ENCODE measurements at regions not wholly inside any gene's neighbourhood (a gene's known extent, or its start where the extent isn't known, plus 50 kb on each side); places are given as distances from the start of the nearest gene placed in this dataset.

GRCh38 chr9:7360513-7360912, 439.1 kb downstream of the DMAC1 start:
- intact Hi-C loops (cut with DNase I): no loop called here
- H3K36me3 ChIP-seq (ENCODE audit: control insufficient read depth in 2 of 3, insufficient read depth in 3 of 3, low read length in 3 of 3): no peaks in the 10 kb centered on the region
- no peak for DNase-seq
- no peaks in the 10 kb centered on the region for H3K9me3 ChIP-seq (ENCODE audit: control insufficient read depth in 2 of 3, insufficient read depth in 1 of 3, low read length in 3 of 3)
- H3K27me3 ChIP-seq (ENCODE audit: control insufficient read depth, insufficient read depth, low read length): no peaks in the 10 kb centered on the region
- no peak for FAIRE-seq
- TF ChIP-seq CTCF (IDR thresholded peaks at IDR 0.05; ENCODE audit: borderline replicate concordance, extremely low read depth, insufficient read depth): no peak
- no peak overlapping the region for H3K9ac ChIP-seq (ENCODE audit: low read length in 3 of 3)
- no peak overlapping the region for H3K27ac ChIP-seq (ENCODE audit: low read depth in 2 of 2, low read length in 2 of 2)
- H3K4me3 ChIP-seq (ENCODE audit: low read length in 3 of 3): no peak overlapping the region
- peaks cover 0 to 4% (median 0%) of the 10 kb centered on the region in 3 donors for H3K4me1 ChIP-seq (ENCODE audit: control insufficient read depth in 2 of 3, insufficient read depth in 2 of 3, low read depth in 1 of 3, low read length in 3 of 3)

- intact Hi-C loops (cut with DNase I): no loop called here
- Histone ChIP-seq H3K4me3 (ENCODE audit: low read length in 3 of 3) (no peak overlapping the region), H3K27ac (ENCODE audit: low read depth in 2 of 2, low read length in 2 of 2) (no peak overlapping the region), H3K9ac (ENCODE audit: low read length in 3 of 3) (no peak overlapping the region), H3K36me3 (ENCODE audit: control insufficient read depth in 2 of 3, insufficient read depth in 3 of 3, low read length in 3 of 3) (no peaks in the 10 kb centered on the region), H3K27me3 (ENCODE audit: control insufficient read depth, insufficient read depth, low read length) (no peaks in the 10 kb centered on the region), H3K9me3 (ENCODE audit: control insufficient read depth in 2 of 3, insufficient read depth in 1 of 3, low read length in 3 of 3) (no peaks in the 10 kb centered on the region), H3K4me1 (ENCODE audit: control insufficient read depth in 2 of 3, insufficient read depth in 2 of 3, low read depth in 1 of 3, low read length in 3 of 3) (peaks cover 0 to under 1% (median 0%) of the 10 kb centered on the region in 3 donors)
- TF ChIP-seq CTCF (IDR thresholded peaks at IDR 0.05; ENCODE audit: borderline replicate concordance, extremely low read depth, insufficient read depth): no peak
- no peak for FAIRE-seq
- no peak for DNase-seq
Observed at GRCh38 chr9:7358876-7359275, 440.7 kb downstream of the DMAC1 start.

- H3K9ac ChIP-seq (ENCODE audit: low read length in 3 of 3): no peak overlapping the region
- no peak for TF ChIP-seq CTCF (IDR thresholded peaks at IDR 0.05; ENCODE audit: borderline replicate concordance, extremely low read depth, insufficient read depth)
- no peak overlapping the region for H3K27ac ChIP-seq (ENCODE audit: low read depth in 2 of 2, low read length in 2 of 2)
- intact Hi-C loops (cut with DNase I): no loop called here
- H3K27me3 ChIP-seq (ENCODE audit: control insufficient read depth, insufficient read depth, low read length): no peaks in the 10 kb centered on the region
- FAIRE-seq (no peak), DNase-seq (no peak)
- no peaks in the 10 kb centered on the region for H3K4me1 ChIP-seq (ENCODE audit: control insufficient read depth in 2 of 3, insufficient read depth in 2 of 3, low read depth in 1 of 3, low read length in 3 of 3)
- H3K4me3 ChIP-seq (ENCODE audit: low read length in 3 of 3): no peak overlapping the region
- no peaks in the 10 kb centered on the region for H3K9me3 ChIP-seq (ENCODE audit: control insufficient read depth in 2 of 3, insufficient read depth in 1 of 3, low read length in 3 of 3)
- H3K36me3 ChIP-seq (ENCODE audit: control insufficient read depth in 2 of 3, insufficient read depth in 3 of 3, low read length in 3 of 3): no peaks in the 10 kb centered on the region
Observed at GRCh38 chr9:7354704-7355103, 444.9 kb downstream of the DMAC1 start.

GRCh38 chr9:7348692-7349091, 450.9 kb downstream of the DMAC1 start:
- Histone ChIP-seq H3K27ac (ENCODE audit: low read depth in 2 of 2, low read length in 2 of 2) (no peak overlapping the region), H3K36me3 (ENCODE audit: control insufficient read depth in 2 of 3, insufficient read depth in 3 of 3, low read length in 3 of 3) (no peaks in the 10 kb centered on the region), H3K27me3 (ENCODE audit: control insufficient read depth, insufficient read depth, low read length) (no peaks in the 10 kb centered on the region), H3K9ac (ENCODE audit: low read length in 3 of 3) (no peak overlapping the region), H3K4me1 (ENCODE audit: control insufficient read depth in 2 of 3, insufficient read depth in 2 of 3, low read depth in 1 of 3, low read length in 3 of 3) (no peaks in the 10 kb centered on the region), H3K4me3 (ENCODE audit: low read length in 3 of 3) (no peak overlapping the region), H3K9me3 (ENCODE audit: control insufficient read depth in 2 of 3, insufficient read depth in 1 of 3, low read length in 3 of 3) (no peaks in the 10 kb centered on the region)
- FAIRE-seq (no peak), DNase-seq (no peak)
- no peak for TF ChIP-seq CTCF (IDR thresholded peaks at IDR 0.05; ENCODE audit: borderline replicate concordance, extremely low read depth, insufficient read depth)
- intact Hi-C loops (cut with DNase I): no loop called here
